GM12891 (cell line): ENCODE measurements at regions not wholly inside any gene's neighbourhood (a gene's known extent, or its start where the extent isn't known, plus 50 kb on each side); places are given as distances from the start of the nearest gene placed in this dataset.

ENCODE experiments used
- DNase-seq: peaks from one replicate; pipeline ENCODE4 v3.0.0; 2011; ENCODE audit warnings: low spot score; ENCODE audit not compliant: insufficient read length
- FAIRE-seq: peaks from 2 replicates; lab custom pipeline; 2011; peaks lifted over from hg19 to GRCh38; lab: Jason Lieb, UNC
- PAX5 ChIP-seq: IDR thresholded peaks from 2 replicates; pipeline ENCODE4 v1.6.1; 2011; ENCODE audit warnings: low read length, moderate library complexity, mild to moderate bottlenecking; ENCODE audit not compliant: insufficient read depth, severe bottlenecking
- POLR2A ChIP-seq: IDR thresholded peaks from 2 replicates; pipeline ENCODE4 v1.6.1; 2011; ENCODE audit warnings: low read depth, low read length, control low read depth
- POLR2AphosphoS5 ChIP-seq: IDR thresholded peaks from 2 replicates; pipeline ENCODE4 v1.6.1; 2011; ENCODE audit warnings: low read depth, low read length, control low read depth
- POU2F2 ChIP-seq: IDR thresholded peaks from 2 replicates; pipeline ENCODE4 v1.6.1; 2011; ENCODE audit warnings: low read depth, mild to moderate bottlenecking, control low read depth, low read length, moderate library complexity
- SPI1 ChIP-seq: IDR thresholded peaks from 2 replicates; pipeline ENCODE4 v1.6.1; 2011; ENCODE audit warnings: low read depth, low read length, control low read depth
- TAF1 ChIP-seq: IDR thresholded peaks from 2 replicates; pipeline ENCODE4 v1.6.1; 2011; ENCODE audit warnings: low read depth, low read length, control low read depth

DNA sequence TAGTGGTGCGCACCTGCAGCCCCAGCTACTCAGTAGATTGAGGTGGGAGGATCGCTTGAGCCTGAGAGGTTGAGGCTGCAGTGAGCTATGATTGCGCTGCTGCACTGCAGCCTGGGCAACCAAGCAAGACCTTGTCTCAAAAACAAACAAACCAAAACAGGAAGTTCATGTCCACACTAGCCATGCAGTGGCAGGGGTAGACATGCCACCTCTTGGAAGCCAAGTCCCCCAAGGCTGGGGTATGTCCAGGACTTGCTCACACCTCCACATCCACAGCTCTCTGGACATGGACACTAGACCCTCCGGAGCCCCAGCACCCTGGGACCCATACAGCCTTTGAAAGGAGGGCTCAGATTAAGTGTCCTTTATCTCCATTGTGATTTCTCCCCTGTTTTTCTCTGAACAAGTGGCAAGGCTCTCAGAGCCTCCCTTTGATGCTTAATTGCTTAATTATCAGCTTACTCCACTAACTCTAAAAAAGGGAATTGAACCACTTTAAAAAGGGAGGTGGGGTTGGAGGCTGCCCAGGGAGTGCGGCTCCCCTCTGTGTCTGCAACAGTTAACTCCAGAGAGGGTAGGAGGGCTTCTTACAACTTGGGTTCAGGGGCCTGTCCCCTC is 424.6 kb upstream of the C16orf82 start:
- FAIRE-seq, result no peak
- TF ChIP-seq PAX5 (no peak), SPI1 (no peak), POLR2A (no peak), TAF1 (no peak), POU2F2 (no peak), POLR2AphosphoS5 (no peak)
- no peak for DNase-seq

DNA sequence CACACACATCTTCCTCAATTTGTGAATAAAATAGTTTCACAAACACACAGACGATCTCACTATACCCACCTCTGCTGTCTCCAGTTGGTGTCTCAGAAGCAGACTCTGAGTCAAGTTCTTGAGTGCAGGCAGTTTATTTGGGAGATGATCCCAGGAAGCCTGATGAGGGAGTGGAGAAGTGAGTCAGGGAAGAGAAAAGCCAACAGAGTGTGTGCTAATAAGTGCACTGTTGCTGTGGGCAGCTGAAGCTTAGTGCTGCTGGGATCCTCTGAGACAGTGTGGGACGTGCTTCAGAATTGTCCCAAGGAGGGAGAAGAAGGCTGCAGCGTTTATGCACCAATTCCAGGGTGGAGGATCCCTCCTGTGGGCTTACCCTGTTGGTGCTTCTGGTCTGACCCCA is 423.2 kb upstream of the C16orf82 start:
- TF ChIP-seq POLR2A (no peak), PAX5 (no peak), SPI1 (no peak), POU2F2 (no peak), POLR2AphosphoS5 (no peak), TAF1 (no peak)
- DNase-seq (no peak), FAIRE-seq (no peak)

DNA sequence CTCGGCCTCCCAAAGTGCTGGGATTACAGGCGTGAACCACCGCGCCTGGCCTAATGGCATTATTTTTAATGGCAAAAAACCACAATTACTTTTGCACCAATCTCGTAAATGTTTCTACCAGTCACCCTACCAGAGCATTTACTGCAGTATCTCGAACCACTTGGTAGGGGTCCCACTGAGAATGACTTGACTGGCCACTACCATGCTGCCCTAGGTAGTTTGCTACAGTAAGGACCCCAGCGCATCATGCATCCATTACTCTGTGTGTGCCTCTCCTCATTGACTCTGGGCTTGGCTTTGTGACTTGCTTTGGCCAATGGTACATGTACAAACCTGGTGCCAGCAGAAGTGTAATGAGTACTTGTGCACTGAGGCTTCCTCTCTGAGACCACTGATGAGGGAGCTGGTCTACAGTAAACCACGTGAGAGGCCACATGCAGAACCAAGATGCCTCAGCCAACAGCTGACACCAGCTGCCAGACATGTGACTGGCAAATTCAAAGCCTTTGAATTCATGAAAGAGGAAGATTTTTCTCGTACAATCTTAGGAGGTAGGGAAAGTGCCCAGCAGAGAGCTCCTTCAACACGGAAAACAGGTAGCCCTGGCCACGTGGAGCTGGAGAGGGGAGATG is 421.7 kb upstream of the C16orf82 start:
- DNase-seq (no peak), FAIRE-seq (no peak)
- TF ChIP-seq POLR2A (no peak), TAF1 (no peak), POLR2AphosphoS5 (no peak), POU2F2 (no peak), PAX5 (no peak), SPI1 (no peak)

DNA sequence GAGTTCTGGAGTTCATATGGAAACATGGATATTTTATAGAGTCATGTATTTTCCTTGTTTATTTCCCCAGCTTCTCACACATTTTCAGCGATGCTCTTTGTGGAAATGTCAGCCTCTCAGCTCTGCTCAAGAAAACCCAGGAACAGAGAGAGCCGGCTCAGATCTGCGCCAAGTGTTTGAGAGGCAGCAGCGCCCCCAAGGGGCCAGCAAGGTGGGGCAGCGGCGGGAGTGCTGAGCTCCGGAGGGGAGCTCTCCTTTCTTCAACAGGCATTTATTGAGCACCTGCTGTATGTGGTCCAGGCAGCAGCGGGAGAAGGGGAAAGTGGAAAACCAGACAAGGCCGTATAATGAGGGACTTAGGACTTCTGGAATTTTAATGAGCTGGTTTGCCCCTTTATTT is 421.1 kb upstream of the C16orf82 start:
- no peak for DNase-seq
- TF ChIP-seq POLR2AphosphoS5 (no peak), PAX5 (no peak), TAF1 (no peak), SPI1 (no peak), POLR2A (no peak), POU2F2 (no peak)
- FAIRE-seq, result no peak

DNA sequence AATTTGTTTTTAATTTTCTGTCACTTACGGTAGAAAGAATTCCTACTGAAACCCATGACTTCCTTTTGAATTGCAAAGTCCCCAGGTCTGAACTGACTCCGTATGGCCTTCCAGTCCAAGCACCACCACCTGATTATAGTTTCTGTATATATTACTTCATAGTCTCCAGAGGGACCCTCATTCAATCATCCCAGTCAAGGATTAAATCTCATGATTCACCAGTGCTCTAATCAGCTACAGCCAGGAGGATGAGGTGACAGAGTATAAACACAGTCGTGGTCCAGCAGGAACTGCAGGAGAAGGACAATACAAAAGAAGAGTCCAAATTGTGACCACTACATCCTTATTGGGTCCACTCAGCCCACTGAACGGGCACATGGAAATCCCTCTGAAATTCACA is 418.9 kb upstream of the C16orf82 start:
- TF ChIP-seq POU2F2, result no peak
- TF ChIP-seq POLR2AphosphoS5, result no peak
- no peak for TF ChIP-seq SPI1
- no peak for TF ChIP-seq PAX5
- no peak for TF ChIP-seq POLR2A
- no peak for TF ChIP-seq TAF1
- FAIRE-seq (no peak), DNase-seq (no peak)

DNA sequence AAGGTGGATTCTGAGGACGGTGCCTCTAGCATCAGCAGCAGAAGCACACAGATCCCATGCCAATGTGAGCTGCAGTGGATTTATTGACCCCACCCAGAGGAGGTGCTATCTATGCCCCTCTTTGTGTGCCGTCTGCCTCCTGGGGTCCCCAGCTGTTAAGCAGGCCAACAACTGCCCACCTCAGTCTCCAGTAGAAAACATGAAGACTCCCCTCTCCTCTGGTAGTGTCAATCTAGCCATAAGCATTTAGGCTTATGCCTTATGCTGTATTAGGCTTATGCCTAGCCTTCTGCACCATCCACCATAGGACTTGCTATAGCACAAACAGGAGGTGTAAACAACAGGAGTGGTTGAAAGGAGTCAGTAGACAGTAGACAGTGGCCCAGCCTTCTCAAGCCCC is 417.9 kb upstream of the C16orf82 start:
- TF ChIP-seq POLR2A, result no peak
- no peak for TF ChIP-seq POLR2AphosphoS5
- no peak for TF ChIP-seq POU2F2
- no peak for TF ChIP-seq PAX5
- no peak for TF ChIP-seq TAF1
- no peak for TF ChIP-seq SPI1
- DNase-seq (no peak), FAIRE-seq (no peak)

DNA sequence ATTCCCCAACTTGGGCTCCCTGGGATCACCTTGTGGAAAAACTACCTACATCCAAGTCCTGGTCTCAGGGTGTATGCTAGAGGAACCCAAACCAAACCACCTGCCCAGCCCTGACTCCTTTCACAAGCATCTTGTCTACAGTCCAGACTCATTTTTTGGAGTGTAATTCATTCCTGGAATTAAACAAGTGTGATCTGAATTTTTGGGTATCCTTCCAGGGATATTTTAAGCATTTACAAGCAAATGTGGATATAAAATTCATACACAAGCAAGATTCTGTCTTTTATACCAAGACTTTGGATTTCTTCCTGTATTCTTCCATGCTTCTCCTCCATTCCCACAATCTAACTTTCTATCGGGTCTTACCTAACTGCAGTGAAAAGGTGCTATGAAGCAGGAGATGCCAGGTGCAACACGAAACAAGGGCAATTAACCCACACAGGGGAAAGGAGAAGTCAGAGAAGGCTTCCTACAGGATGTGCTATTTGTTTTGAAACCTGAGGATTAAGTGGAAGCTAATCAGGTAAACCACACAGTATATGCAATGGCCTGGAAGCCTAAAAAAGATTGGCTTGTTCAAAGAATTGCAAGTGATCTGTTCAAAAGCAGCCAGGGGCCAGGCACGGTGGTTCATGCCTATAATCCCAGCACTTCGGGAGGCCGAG is 417.2 kb upstream of the C16orf82 start:
- no peak for FAIRE-seq
- no peak for DNase-seq
- TF ChIP-seq SPI1 (no peak), POLR2A (no peak), TAF1 (no peak), POLR2AphosphoS5 (no peak), PAX5 (no peak), POU2F2 (no peak)

DNA sequence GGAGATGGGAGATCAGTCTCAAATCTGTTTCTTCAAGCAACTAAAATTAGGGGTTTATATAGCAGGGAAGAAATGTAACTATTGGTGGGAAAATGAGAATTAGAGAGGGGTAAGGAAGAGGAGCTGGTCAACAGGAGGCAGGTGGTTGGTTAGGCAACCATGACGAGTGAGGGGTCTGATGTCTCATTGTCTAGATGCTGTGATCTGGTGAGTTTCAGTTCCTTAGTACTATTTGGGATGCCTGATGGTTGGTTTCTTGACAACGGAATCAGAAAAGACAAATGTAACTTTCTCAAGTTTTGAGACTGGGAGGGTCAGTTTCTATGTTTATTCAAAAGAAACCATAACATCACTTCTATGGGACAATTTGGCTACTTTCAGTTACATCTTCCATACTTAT is 415.3 kb upstream of the C16orf82 start:
- DNase-seq, result no peak
- no peak for FAIRE-seq
- TF ChIP-seq POLR2A (no peak), SPI1 (peak; percentile 44), PAX5 (no peak), POU2F2 (no peak), POLR2AphosphoS5 (no peak), TAF1 (no peak)

DNA sequence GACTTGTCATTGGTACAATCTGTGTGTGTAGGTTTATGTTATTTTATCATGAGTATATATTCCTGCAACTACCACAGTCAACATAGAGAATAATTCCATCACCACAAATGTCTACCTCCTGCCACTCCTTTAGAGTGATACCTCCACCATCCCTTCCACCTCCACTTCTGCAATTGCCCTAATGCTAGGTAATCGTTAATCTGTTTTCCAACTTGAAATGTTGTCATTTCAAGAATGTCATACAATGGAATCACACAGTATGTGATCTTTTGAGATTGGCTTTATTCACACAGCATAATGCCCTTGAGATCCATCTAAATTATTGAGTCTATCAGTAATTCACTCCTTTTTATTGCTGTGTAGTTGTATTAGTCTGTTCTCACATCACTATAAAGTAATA is 414.8 kb upstream of the C16orf82 start:
- FAIRE-seq (no peak), DNase-seq (no peak)
- no peak for TF ChIP-seq POLR2AphosphoS5
- TF ChIP-seq POU2F2, result no peak
- no peak for TF ChIP-seq PAX5
- TF ChIP-seq POLR2A, result no peak
- TF ChIP-seq SPI1, result no peak

DNA sequence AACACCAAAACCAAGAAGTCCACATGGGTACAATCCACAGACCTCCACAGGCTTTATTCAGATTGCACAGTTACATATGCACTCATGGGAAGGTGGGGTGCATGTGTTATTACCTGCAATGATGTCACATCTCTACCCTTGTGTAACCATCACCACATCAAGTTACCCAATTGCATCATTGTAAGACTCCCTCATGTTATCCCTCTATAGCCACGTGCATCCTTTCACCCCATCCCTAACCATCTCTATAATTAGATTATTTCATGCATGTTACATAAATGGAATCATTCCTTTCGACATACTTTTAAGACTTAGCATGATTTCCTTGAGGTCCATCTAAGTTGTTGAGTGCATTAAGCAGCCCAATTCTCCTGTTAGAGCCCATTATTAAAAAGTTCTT is 408.2 kb upstream of the C16orf82 start:
- TF ChIP-seq TAF1 (no peak), POU2F2 (no peak), SPI1 (no peak), POLR2A (no peak), POLR2AphosphoS5 (no peak), PAX5 (no peak)
- FAIRE-seq (no peak), DNase-seq (no peak)
